Stromal cell of bone marrow (primary cell): ENCODE measurements at regions not wholly inside any gene's neighbourhood (a gene's known extent, or its start where the extent isn't known, plus 50 kb on each side); places are given as distances from the start of the nearest gene placed in this dataset.

Experiments
- DNase-seq: peaks from one replicate; pipeline ENCODE4 v3.0.0-alpha.2; 2012; ENCODE audit warnings: low read depth

- no peak for DNase-seq
Measured at GRCh38 chr20:51266353-51266752, 243.4 kb upstream of the KCNG1 start.

- DNase-seq: no peak
Measured at GRCh38 chr20:51265361-51265760, 242.5 kb upstream of the KCNG1 start.

- no peak for DNase-seq
Measured at GRCh38 chr20:51262240-51262639, 239.3 kb upstream of the KCNG1 start.

GRCh38 chr20:51259455-51259854, 236.5 kb upstream of the KCNG1 start:
- DNase-seq: no peak

- no peak for DNase-seq
Measured at GRCh38 chr20:51258582-51259165, 235.8 kb upstream of the KCNG1 start.

GRCh38 chr20:51255417-51255816, 232.5 kb upstream of the KCNG1 start:
- DNase-seq: no peak

GRCh38 chr20:51253280-51253679, 230.4 kb upstream of the KCNG1 start:
- DNase-seq: no peak

- DNase-seq: no peak
Measured at GRCh38 chr20:51249781-51250180, 226.9 kb upstream of the KCNG1 start.

- DNase-seq: no peak
Measured at GRCh38 chr20:51249215-51249614, 226.3 kb upstream of the KCNG1 start.

GRCh38 chr20:51244466-51244865, 221.6 kb upstream of the KCNG1 start:
- DNase-seq: no peak

GRCh38 chr20:51238675-51239305, 215.9 kb upstream of the KCNG1 start:
- DNase-seq: no peak

GRCh38 chr20:51237791-51238190, 214.9 kb upstream of the KCNG1 start:
- DNase-seq: no peak

- DNase-seq: peak; percentile 9
Measured at GRCh38 chr20:51237278-51237677, 214.4 kb upstream of the KCNG1 start.

GRCh38 chr20:51236421-51236820, 213.5 kb upstream of the KCNG1 start:
- no peak for DNase-seq

GRCh38 chr20:51233345-51233744, 210.4 kb upstream of the KCNG1 start:
- DNase-seq: no peak

- no peak for DNase-seq
Measured at GRCh38 chr20:51230727-51231126, 207.8 kb upstream of the KCNG1 start.

GRCh38 chr20:51228763-51229162, 205.9 kb upstream of the KCNG1 start:
- no peak for DNase-seq

- no peak for DNase-seq
Measured at GRCh38 chr20:51227744-51228143, 204.8 kb upstream of the KCNG1 start.

- no peak for DNase-seq
Measured at GRCh38 chr20:51223183-51223720, 200.3 kb upstream of the KCNG1 start.

- DNase-seq: no peak
Measured at GRCh38 chr20:51221791-51222408, 199.0 kb upstream of the KCNG1 start.

- no peak for DNase-seq
Measured at GRCh38 chr20:51221103-51221502, 198.2 kb upstream of the KCNG1 start.

GRCh38 chr20:51220293-51220706, 197.4 kb upstream of the KCNG1 start:
- no peak for DNase-seq

GRCh38 chr20:51219544-51219943, 196.6 kb upstream of the KCNG1 start:
- DNase-seq: no peak
